AG09319 (cell line): ENCODE measurements at regions not wholly inside any gene's neighbourhood (a gene's known extent, or its start where the extent isn't known, plus 50 kb on each side); places are given as distances from the start of the nearest gene placed in this dataset.

Experiments used
- DNase-seq: peaks from one replicate; pipeline ENCODE4 v3.0.0-alpha.2; 2010; ENCODE audit warnings: low read depth; ENCODE audit errors: extremely low read depth
- CTCF ChIP-seq: IDR thresholded peaks from 2 replicates; pipeline ENCODE4 v1.5.1; 2011; ENCODE audit warnings: low read depth, mild to moderate bottlenecking, inconsistent platforms, low read length, moderate library complexity

GRCh38 chr16:35142809-35143192, 1683.4 kb downstream of the TP53TG3F start:
- no peak for TF ChIP-seq CTCF
- DNase-seq, result no peak

GRCh38 chr16:35144212-35144932, 1685.0 kb downstream of the TP53TG3F start:
- no peak for TF ChIP-seq CTCF
- no peak for DNase-seq

- no peak for DNase-seq
Observed at GRCh38 chr16:35146031-35146710, 1686.8 kb downstream of the TP53TG3F start.

GRCh38 chr16:35146723-35147458, 1687.5 kb downstream of the TP53TG3F start:
- TF ChIP-seq CTCF, result no peak
- no peak for DNase-seq

More at GRCh38 chr16:35146031-35146710, 1686.8 kb downstream of the TP53TG3F start:
- TF ChIP-seq CTCF, result no peak

- DNase-seq, result no peak
- TF ChIP-seq CTCF, result no peak
Observed at GRCh38 chr16:35147556-35148504, 1688.4 kb downstream of the TP53TG3F start.

- TF ChIP-seq CTCF, result no peak
Observed at GRCh38 chr16:35148748-35149147, 1689.3 kb downstream of the TP53TG3F start.

More at GRCh38 chr16:35148748-35149147, 1689.3 kb downstream of the TP53TG3F start:
- no peak for DNase-seq
